Mucosa of descending colon (tissue), 3 donors: ENCODE measurements at regions not wholly inside any gene's neighbourhood (a gene's known extent, or its start where the extent isn't known, plus 50 kb on each side); places are given as distances from the start of the nearest gene placed in this dataset.

ENCODE experiments used
- ATAC-seq: fragments of 200-7000 bp; cut with Tn5 transposase; one replicate; pipeline ENCODE4 v1.9.1; 2020; ENCODE audit warnings: mild to moderate bottlenecking, moderate library complexity
- DNase-seq, 3 donors: peaks; one replicate each; pipeline ENCODE4 v3.0.0-alpha.2; 2020
- H3K36me3 ChIP-seq: fragments of 200-600 bp; one replicate; pipeline ENCODE4 v1.8.0; 2021; ENCODE audit warnings: low read depth, mild to moderate bottlenecking
- H3K4me1 ChIP-seq: fragments of 200-600 bp; one replicate; pipeline ENCODE4 v1.8.0; 2021; ENCODE audit warnings: low read depth, mild to moderate bottlenecking
- H3K4me3 ChIP-seq: fragments of 200-600 bp; one replicate; pipeline ENCODE4 v1.8.0; 2021; ENCODE audit warnings: mild to moderate bottlenecking
- H3K9me3 ChIP-seq: fragments of 200-600 bp; one replicate; pipeline ENCODE4 v1.8.0; 2021; ENCODE audit warnings: mild to moderate bottlenecking
- CTCF ChIP-seq: fragments of 200-600 bp; IDR thresholded peaks from one replicate; pipeline ENCODE4 v1.8.0; 2022; ENCODE audit warnings: antibody characterized with exemption, mild to moderate bottlenecking
- intact Hi-C, 2 donors: fragments of 100-400 bp; cut with DNase I in 1 of 2; cut with micrococcal nuclease in 1 of 2; formaldehyde crosslinking; loops; one replicate each; pipeline versions ENCODE4 v1.11.0 to v1.11.1; 2022; cut with DNase I, micrococcal nuclease
- donor health status: DM: no; HTN: no; CAD: no; lungs with moderate emphysema.
- donor health status: DM: no; HTN: no; CAD: no.
- donor health status: DM: no; HTN: yes; CAD: no.

- no peaks in the 10 kb centered on the region for H3K36me3 ChIP-seq
- ATAC-seq (no peak), DNase-seq (no peak)
- TF ChIP-seq CTCF, result no peak
- no peaks in the 10 kb centered on the region for H3K4me1 ChIP-seq
- H3K9me3 ChIP-seq, result no peaks in the 10 kb centered on the region
- intact Hi-C loops, result no loop called here
- H3K4me3 ChIP-seq, result no peak overlapping the region
Measured at GRCh38 chr6:114558153-114558552, 215.3 kb upstream of the HS3ST5 start.

- no peak for TF ChIP-seq CTCF
- DNase-seq (no peak), ATAC-seq (no peak)
- Histone ChIP-seq H3K9me3 (no peaks in the 10 kb centered on the region), H3K4me3 (no peak overlapping the region), H3K36me3 (no peaks in the 10 kb centered on the region), H3K4me1 (no peaks in the 10 kb centered on the region)
- intact Hi-C loops, result no loop called here
Measured at GRCh38 chr6:114556846-114557488, 214.1 kb upstream of the HS3ST5 start.

- Histone ChIP-seq H3K4me3 (no peak overlapping the region), H3K9me3 (no peaks in the 10 kb centered on the region), H3K4me1 (no peaks in the 10 kb centered on the region), H3K36me3 (no peaks in the 10 kb centered on the region)
- no peak for ATAC-seq
- TF ChIP-seq CTCF, result no peak
- DNase-seq, result no peak
- intact Hi-C loops, result no loop called here
Measured at GRCh38 chr6:114550316-114550715, 207.5 kb upstream of the HS3ST5 start.

GRCh38 chr6:114543696-114544095, 200.9 kb upstream of the HS3ST5 start:
- intact Hi-C loops, result no loop called here
- no peak for TF ChIP-seq CTCF
- no peak overlapping the region for H3K4me3 ChIP-seq
- H3K9me3 ChIP-seq, result no peaks in the 10 kb centered on the region
- no peaks in the 10 kb centered on the region for H3K4me1 ChIP-seq
- DNase-seq, result no peak
- no peak for ATAC-seq
- no peaks in the 10 kb centered on the region for H3K36me3 ChIP-seq

GRCh38 chr6:114541794-114542193, 199.0 kb upstream of the HS3ST5 start:
- no peak overlapping the region for H3K4me3 ChIP-seq
- H3K9me3 ChIP-seq, result no peaks in the 10 kb centered on the region
- H3K36me3 ChIP-seq, result no peaks in the 10 kb centered on the region
- DNase-seq, result no peak
- TF ChIP-seq CTCF, result no peak
- no peaks in the 10 kb centered on the region for H3K4me1 ChIP-seq
- no peak for ATAC-seq
- intact Hi-C loops, result no loop called here

- H3K36me3 ChIP-seq, result no peaks in the 10 kb centered on the region
- ATAC-seq, result no peak
- TF ChIP-seq CTCF, result no peak
- no peak overlapping the region for H3K4me3 ChIP-seq
- DNase-seq, result no peak
- H3K4me1 ChIP-seq, result no peaks in the 10 kb centered on the region
- no peaks in the 10 kb centered on the region for H3K9me3 ChIP-seq
- intact Hi-C loops, result no loop called here
Measured at GRCh38 chr6:114537977-114538376, 195.2 kb upstream of the HS3ST5 start.
